ENCODE measurements at regions not wholly inside any gene's neighbourhood (a gene's known extent, or its start where the extent isn't known, plus 50 kb on each side); places are given as distances from the start of the nearest gene placed in this dataset.
"Not testable (repeated sequence)": the region's sequence is repeated elsewhere in the genome, so short reads cannot be mapped to it uniquely, and the experiment has no call there.

- H3K36me3 ChIP-seq (ENCODE audit: control insufficient read depth, insufficient read depth, low read length): no peaks in the 10 kb centered on the region
- H3K4me3 ChIP-seq (ENCODE audit: extremely low read depth, insufficient read depth, low read length, poor library complexity, severe bottlenecking): no peak overlapping the region
- no peaks in the 10 kb centered on the region for H3K4me1 ChIP-seq (ENCODE audit: control insufficient read depth, insufficient read depth, low read length, poor library complexity, severe bottlenecking)
- H3K27ac ChIP-seq (ENCODE audit: low read depth, low read length, severe bottlenecking): no peak overlapping the region
- no peaks in the 10 kb centered on the region for H3K9me3 ChIP-seq (ENCODE audit: control insufficient read depth, low read length)
- WGBS, 2 experiments (ENCODE audit: insufficient coverage in 2 of 2): 88 to 89% methylated on average over 2 to 3 of the region's 4 CpGs
Observed at GRCh38 chr1:29629401-29629800, 393.1 kb downstream of the PTPRU start.

GRCh38 chr1:29628190-29628589 lies 391.9 kb downstream of the PTPRU start:
- Histone ChIP-seq H3K27ac (ENCODE audit: low read depth, low read length, severe bottlenecking) (no peak overlapping the region), H3K36me3 (ENCODE audit: control insufficient read depth, insufficient read depth, low read length) (no peaks in the 10 kb centered on the region), H3K4me3 (ENCODE audit: extremely low read depth, insufficient read depth, low read length, poor library complexity, severe bottlenecking) (no peak overlapping the region), H3K9me3 (ENCODE audit: control insufficient read depth, low read length) (no peaks in the 10 kb centered on the region), H3K4me1 (ENCODE audit: control insufficient read depth, insufficient read depth, low read length, poor library complexity, severe bottlenecking) (no peaks in the 10 kb centered on the region)
- WGBS, 2 experiments (ENCODE audit: insufficient coverage in 2 of 2): 80 to 86% methylated on average over 1 of the region's 2 CpGs

- H3K36me3 ChIP-seq (ENCODE audit: control insufficient read depth, insufficient read depth, low read length): no peaks in the 10 kb centered on the region
- H3K9me3 ChIP-seq (ENCODE audit: control insufficient read depth, low read length): no peaks in the 10 kb centered on the region
- no peak overlapping the region for H3K27ac ChIP-seq (ENCODE audit: low read depth, low read length, severe bottlenecking)
- H3K4me3 ChIP-seq (ENCODE audit: extremely low read depth, insufficient read depth, low read length, poor library complexity, severe bottlenecking): no peak overlapping the region
- WGBS, 2 experiments (ENCODE audit: insufficient coverage in 2 of 2): 77 to 88% methylated on average over 4 to 5 of the region's 5 CpGs
- H3K4me1 ChIP-seq (ENCODE audit: control insufficient read depth, insufficient read depth, low read length, poor library complexity, severe bottlenecking): no peaks in the 10 kb centered on the region
Observed at GRCh38 chr1:29626726-29627125, 390.4 kb downstream of the PTPRU start.

- WGBS, 2 experiments (ENCODE audit: insufficient coverage in 2 of 2): 83 to 86% methylated on average over 6 to 7 of the region's 8 CpGs
- Histone ChIP-seq H3K4me3 (ENCODE audit: extremely low read depth, insufficient read depth, low read length, poor library complexity, severe bottlenecking) (no peak overlapping the region), H3K4me1 (ENCODE audit: control insufficient read depth, insufficient read depth, low read length, poor library complexity, severe bottlenecking) (no peaks in the 10 kb centered on the region), H3K27ac (ENCODE audit: low read depth, low read length, severe bottlenecking) (no peak overlapping the region), H3K36me3 (ENCODE audit: control insufficient read depth, insufficient read depth, low read length) (no peaks in the 10 kb centered on the region), H3K9me3 (ENCODE audit: control insufficient read depth, low read length) (no peaks in the 10 kb centered on the region)
Observed at GRCh38 chr1:29626066-29626465, 389.7 kb downstream of the PTPRU start.

- H3K9me3 ChIP-seq (ENCODE audit: control insufficient read depth, low read length): no peaks in the 10 kb centered on the region
- H3K4me3 ChIP-seq (ENCODE audit: extremely low read depth, insufficient read depth, low read length, poor library complexity, severe bottlenecking): no peak overlapping the region
- H3K27ac ChIP-seq (ENCODE audit: low read depth, low read length, severe bottlenecking): no peak overlapping the region
- H3K4me1 ChIP-seq (ENCODE audit: control insufficient read depth, insufficient read depth, low read length, poor library complexity, severe bottlenecking): no peaks in the 10 kb centered on the region
- no peaks in the 10 kb centered on the region for H3K36me3 ChIP-seq (ENCODE audit: control insufficient read depth, insufficient read depth, low read length)
- 83% methylated on average over 1 of the region's 1 CpG for WGBS, 2 experiments (ENCODE audit: insufficient coverage in 2 of 2)
Observed at GRCh38 chr1:29625084-29625420, 388.7 kb downstream of the PTPRU start.

- Histone ChIP-seq H3K4me1 (ENCODE audit: control insufficient read depth, insufficient read depth, low read length, poor library complexity, severe bottlenecking) (no peaks in the 10 kb centered on the region), H3K4me3 (ENCODE audit: extremely low read depth, insufficient read depth, low read length, poor library complexity, severe bottlenecking) (no peak overlapping the region), H3K9me3 (ENCODE audit: control insufficient read depth, low read length) (no peaks in the 10 kb centered on the region), H3K27ac (ENCODE audit: low read depth, low read length, severe bottlenecking) (no peak overlapping the region), H3K36me3 (ENCODE audit: control insufficient read depth, insufficient read depth, low read length) (no peaks in the 10 kb centered on the region)
- WGBS, 2 experiments (ENCODE audit: insufficient coverage in 2 of 2): 83 to 85% methylated on average over 7 to 8 of the region's 9 CpGs
Observed at GRCh38 chr1:29624320-29625083, 388.2 kb downstream of the PTPRU start.

- H3K4me1 ChIP-seq (ENCODE audit: control insufficient read depth, insufficient read depth, low read length, poor library complexity, severe bottlenecking): no peaks in the 10 kb centered on the region
- H3K9me3 ChIP-seq (ENCODE audit: control insufficient read depth, low read length): no peaks in the 10 kb centered on the region
- no peak overlapping the region for H3K27ac ChIP-seq (ENCODE audit: low read depth, low read length, severe bottlenecking)
- no peaks in the 10 kb centered on the region for H3K36me3 ChIP-seq (ENCODE audit: control insufficient read depth, insufficient read depth, low read length)
- WGBS, 2 experiments (ENCODE audit: insufficient coverage in 2 of 2): 92% methylated on average over 5 of the region's 7 CpGs; no CpG with 5 or more reads in 1 of the 2 experiments
- H3K4me3 ChIP-seq (ENCODE audit: extremely low read depth, insufficient read depth, low read length, poor library complexity, severe bottlenecking): no peak overlapping the region
Observed at GRCh38 chr1:29623501-29623900, 387.2 kb downstream of the PTPRU start.

GRCh38 chr1:29621826-29622435 lies 385.6 kb downstream of the PTPRU start:
- 89 to 90% methylated on average over 6 to 11 of the region's 11 CpGs for WGBS, 2 experiments (ENCODE audit: insufficient coverage in 2 of 2)
- no peaks in the 10 kb centered on the region for H3K4me1 ChIP-seq (ENCODE audit: control insufficient read depth, insufficient read depth, low read length, poor library complexity, severe bottlenecking)
- no peak overlapping the region for H3K4me3 ChIP-seq (ENCODE audit: extremely low read depth, insufficient read depth, low read length, poor library complexity, severe bottlenecking)
- no peaks in the 10 kb centered on the region for H3K36me3 ChIP-seq (ENCODE audit: control insufficient read depth, insufficient read depth, low read length)
- no peak overlapping the region for H3K27ac ChIP-seq (ENCODE audit: low read depth, low read length, severe bottlenecking)
- no peaks in the 10 kb centered on the region for H3K9me3 ChIP-seq (ENCODE audit: control insufficient read depth, low read length)

GRCh38 chr1:29620631-29621030 lies 384.3 kb downstream of the PTPRU start:
- no peaks in the 10 kb centered on the region for H3K4me1 ChIP-seq (ENCODE audit: control insufficient read depth, insufficient read depth, low read length, poor library complexity, severe bottlenecking)
- no peaks in the 10 kb centered on the region for H3K9me3 ChIP-seq (ENCODE audit: control insufficient read depth, low read length)
- 75 to 93% methylated on average over 4 to 5 of the region's 7 CpGs for WGBS, 2 experiments (ENCODE audit: insufficient coverage in 2 of 2)
- no peak overlapping the region for H3K4me3 ChIP-seq (ENCODE audit: extremely low read depth, insufficient read depth, low read length, poor library complexity, severe bottlenecking)
- H3K27ac ChIP-seq (ENCODE audit: low read depth, low read length, severe bottlenecking): no peak overlapping the region
- H3K36me3 ChIP-seq (ENCODE audit: control insufficient read depth, insufficient read depth, low read length): no peaks in the 10 kb centered on the region

- H3K4me3 ChIP-seq (ENCODE audit: extremely low read depth, insufficient read depth, low read length, poor library complexity, severe bottlenecking): no peak overlapping the region
- peaks cover 27% of the 10 kb centered on the region for H3K9me3 ChIP-seq (ENCODE audit: control insufficient read depth, low read length)
- no peaks in the 10 kb centered on the region for H3K36me3 ChIP-seq (ENCODE audit: control insufficient read depth, insufficient read depth, low read length)
- no peaks in the 10 kb centered on the region for H3K4me1 ChIP-seq (ENCODE audit: control insufficient read depth, insufficient read depth, low read length, poor library complexity, severe bottlenecking)
- H3K27ac ChIP-seq (ENCODE audit: low read depth, low read length, severe bottlenecking): no peak overlapping the region
Observed at GRCh38 chr1:29607236-29607635, 370.9 kb downstream of the PTPRU start.

GRCh38 chr1:29604796-29605195 lies 368.5 kb downstream of the PTPRU start:
- not testable (repeated sequence) for H3K36me3 ChIP-seq (ENCODE audit: control insufficient read depth, insufficient read depth, low read length); H3K4me3 ChIP-seq (ENCODE audit: extremely low read depth, insufficient read depth, low read length, poor library complexity, severe bottlenecking); H3K27ac ChIP-seq (ENCODE audit: low read depth, low read length, severe bottlenecking); H3K4me1 ChIP-seq (ENCODE audit: control insufficient read depth, insufficient read depth, low read length, poor library complexity, severe bottlenecking)
- H3K9me3 ChIP-seq (ENCODE audit: control insufficient read depth, low read length): peaks cover 33% of the 10 kb centered on the region
- 89 to 95% methylated on average over 7 of the region's 7 CpGs for WGBS, 2 experiments (ENCODE audit: insufficient coverage in 2 of 2)

Measured in mesodermal cell (in vitro differentiated cells).